ENCODE measurements at regions not wholly inside any gene's neighbourhood (a gene's known extent, or its start where the extent isn't known, plus 50 kb on each side); places are given as distances from the start of the nearest gene placed in this dataset.

DNA sequence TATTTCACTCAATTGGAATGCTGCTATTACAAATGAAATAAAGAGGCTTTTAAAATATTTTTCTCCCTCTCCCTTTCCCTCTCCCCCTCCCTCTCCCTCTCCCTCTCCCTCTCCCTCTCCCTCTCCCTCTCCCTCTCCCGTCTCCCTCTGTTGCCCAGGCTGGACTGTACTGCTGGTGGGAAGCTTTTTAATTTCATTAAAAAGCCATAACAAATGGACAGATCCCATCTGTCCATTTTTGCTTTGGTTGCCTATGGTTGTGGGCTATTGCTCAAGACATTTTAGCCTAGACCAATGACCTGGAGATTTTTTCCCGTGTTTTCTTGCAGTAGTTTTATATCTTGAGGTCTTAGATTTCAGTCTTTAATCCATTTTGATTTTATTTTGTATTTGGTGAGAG lies 107.2 kb upstream of the LRRC3B start:
- TF ChIP-seq, protein P1, sequence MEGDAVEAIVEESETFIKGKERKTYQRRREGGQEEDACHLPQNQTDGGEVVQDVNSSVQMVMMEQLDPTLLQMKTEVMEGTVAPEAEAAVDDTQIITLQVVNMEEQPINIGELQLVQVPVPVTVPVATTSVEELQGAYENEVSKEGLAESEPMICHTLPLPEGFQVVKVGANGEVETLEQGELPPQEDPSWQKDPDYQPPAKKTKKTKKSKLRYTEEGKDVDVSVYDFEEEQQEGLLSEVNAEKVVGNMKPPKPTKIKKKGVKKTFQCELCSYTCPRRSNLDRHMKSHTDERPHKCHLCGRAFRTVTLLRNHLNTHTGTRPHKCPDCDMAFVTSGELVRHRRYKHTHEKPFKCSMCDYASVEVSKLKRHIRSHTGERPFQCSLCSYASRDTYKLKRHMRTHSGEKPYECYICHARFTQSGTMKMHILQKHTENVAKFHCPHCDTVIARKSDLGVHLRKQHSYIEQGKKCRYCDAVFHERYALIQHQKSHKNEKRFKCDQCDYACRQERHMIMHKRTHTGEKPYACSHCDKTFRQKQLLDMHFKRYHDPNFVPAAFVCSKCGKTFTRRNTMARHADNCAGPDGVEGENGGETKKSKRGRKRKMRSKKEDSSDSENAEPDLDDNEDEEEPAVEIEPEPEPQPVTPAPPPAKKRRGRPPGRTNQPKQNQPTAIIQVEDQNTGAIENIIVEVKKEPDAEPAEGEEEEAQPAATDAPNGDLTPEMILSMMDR (IDR thresholded peaks at IDR 0.05; ENCODE audit: borderline replicate concordance, extremely low read depth, low read length, poor library complexity, severe bottlenecking), result no peak
- no peak for TF ChIP-seq EZH2 (IDR thresholded peaks at IDR 0.05; ENCODE audit: borderline replicate concordance, low read depth, low read length, severe bottlenecking)

Measured in DND-41 (cell line).